SK-N-SH (cell line): ENCODE measurements at regions not wholly inside any gene's neighbourhood (a gene's known extent, or its start where the extent isn't known, plus 50 kb on each side); places are given as distances from the start of the nearest gene placed in this dataset.

ENCODE experiments used
- CTCF ChIA-PET: fragments of 300-600, 350-600 bp; formaldehyde crosslinking; extraction: SDS; loops from one replicate; lab custom pipeline; 2021; lab: Yijun Ruan, JAX
- POLR2A ChIA-PET: fragments of 350-600 bp; sonication (Branson Sonifier 250); formaldehyde crosslinking; extraction: SDS; loops from one replicate; lab custom pipeline; 2020; ENCODE audit warnings: antibody characterized with exemption, inconsistent platforms; lab: Yijun Ruan, JAX
- DNase-seq: peaks from one replicate; pipeline ENCODE4 v3.0.0; 2012
- H2AFZ ChIP-seq: fragments of 200-600 bp; sonication (generic); 2 replicates; pipeline ENCODE4 v1.8.1; 2016; ENCODE audit warnings: antibody characterized with exemption, mild to moderate bottlenecking, low read depth
- H3F3A ChIP-seq: fragments of 200-600 bp; sonication (generic); replicated peaks from 2 replicates; pipeline ENCODE3; 2016; ENCODE audit warnings: antibody characterized with exemption, mild to moderate bottlenecking; ENCODE audit not compliant: insufficient read depth
- H3K27ac ChIP-seq, 2 experiments: fragments of 200-500 bp in 1 of 2; fragments of 200-600 bp in 1 of 2; sonication (Bioruptor generic) in 1 of 2; sonication (generic), shearing (Covaris generic) in 1 of 2; 2 replicates each; pipeline versions ENCODE4 v1.5.1 to v1.6.1; 2014 to 2016; ENCODE audit warnings: low read depth in 2 of 2, inconsistent platforms in 1 of 2, low read length in 1 of 2, mild to moderate bottlenecking in 1 of 2, mixed read lengths in 1 of 2
- H3K27me3 ChIP-seq: fragments of 200-600 bp; sonication (generic), shearing (Covaris generic); 2 replicates; pipeline ENCODE4 v1.6.1; 2016; ENCODE audit warnings: mixed run types; ENCODE audit not compliant: insufficient read depth
- H3K36me3 ChIP-seq, 2 experiments: fragments of 200-500 bp in 1 of 2; fragments of 200-600 bp in 1 of 2; sonication (Bioruptor generic) in 1 of 2; sonication (generic) in 1 of 2; replicated peaks in 1 of 2; 2 replicates each; pipeline versions ENCODE3 to v1.5.1; 2014 to 2016; ENCODE audit warnings: low read length in 1 of 2, mild to moderate bottlenecking in 1 of 2; ENCODE audit not compliant: insufficient read depth in 2 of 2, control insufficient read depth in 1 of 2
- H3K4me1 ChIP-seq, 2 experiments: fragments of 200-500 bp in 1 of 2; fragments of 200-600 bp in 1 of 2; sonication (Bioruptor generic) in 1 of 2; sonication (generic), shearing (Covaris generic) in 1 of 2; 2 replicates each; pipeline versions ENCODE4 v1.5.1 to v1.6.1; 2014 to 2016; ENCODE audit warnings: low read depth in 1 of 2, low read length in 1 of 2, mixed run types in 1 of 2; ENCODE audit not compliant: insufficient read depth in 2 of 2, control insufficient read depth in 1 of 2
- H3K4me2 ChIP-seq: fragments of 200-600 bp; sonication (generic), shearing (Covaris generic); 2 replicates; pipeline ENCODE4 v1.6.1; 2017; ENCODE audit warnings: mixed run types
- H3K4me3 ChIP-seq, 2 experiments: fragments of 200-500 bp in 1 of 2; fragments of 200-600 bp in 1 of 2; sonication (Bioruptor generic) in 1 of 2; sonication (generic), shearing (Covaris generic) in 1 of 2; 2 replicates each; pipeline versions ENCODE4 v1.5.1 to v1.8.1; 2014 to 2016; ENCODE audit warnings: low read depth in 2 of 2, inconsistent platforms in 1 of 2, low read length in 1 of 2, mild to moderate bottlenecking in 1 of 2, mixed read lengths in 1 of 2, moderate library complexity in 1 of 2
- H3K79me2 ChIP-seq: fragments of 200-600 bp; sonication (generic); 2 replicates; pipeline ENCODE4 v1.8.1; 2017; ENCODE audit warnings: mild to moderate bottlenecking; ENCODE audit not compliant: insufficient read depth
- H3K9ac ChIP-seq: fragments of 200-600 bp; sonication (generic); 2 replicates; pipeline ENCODE4 v1.6.1; 2017; ENCODE audit warnings: mixed run types
- H3K9me2 ChIP-seq: fragments of 200-600 bp; sonication (generic); 2 replicates; pipeline ENCODE4 v1.6.1; 2017; ENCODE audit warnings: mixed run types
- H3K9me3 ChIP-seq: fragments of 200-600 bp; sonication (generic); 2 replicates; pipeline ENCODE4 v1.6.1; 2017; ENCODE audit warnings: mixed run types, mild to moderate bottlenecking, moderate library complexity
- H4K20me1 ChIP-seq: fragments of 200-600 bp; sonication (generic); 2 replicates; pipeline ENCODE4 v1.6.1; 2017; ENCODE audit warnings: mild to moderate bottlenecking, mixed run types; ENCODE audit not compliant: insufficient read depth
- CHD2 ChIP-seq: fragments of 150-350 bp; IDR thresholded peaks from 2 replicates; pipeline ENCODE4 v1.6.1; 2018; ENCODE audit warnings: low read length; ENCODE audit not compliant: partially characterized antibody
- CTCF ChIP-seq: fragments of 200-600 bp; sonication (generic); IDR thresholded peaks from 2 replicates; pipeline ENCODE4 v1.6.1; 2017; ENCODE audit warnings: antibody characterized with exemption, mild to moderate bottlenecking, moderate library complexity
- ELF1 ChIP-seq: IDR thresholded peaks from 2 replicates; pipeline ENCODE4 v1.4.0; 2012
- FOXM1 ChIP-seq: IDR thresholded peaks from 2 replicates; pipeline ENCODE4 v1.4.0; 2012; ENCODE audit warnings: low read depth, mild to moderate bottlenecking
- GABPA ChIP-seq: IDR thresholded peaks from 2 replicates; pipeline ENCODE4 v1.4.0; 2012; ENCODE audit warnings: low read depth, mild to moderate bottlenecking
- IRF3 ChIP-seq: fragments of 150-350 bp; IDR thresholded peaks from 2 replicates; pipeline ENCODE4 v1.6.1; 2016; ENCODE audit warnings: mild to moderate bottlenecking, low read depth, low read length
- JUND ChIP-seq: IDR thresholded peaks from 2 replicates; pipeline ENCODE4 v1.4.0; 2012
- MXI1 ChIP-seq: IDR thresholded peaks from 2 replicates; pipeline ENCODE4 v1.6.1; 2012; ENCODE audit warnings: mild to moderate bottlenecking, low read depth, low read length, improper control_type of control experiment
- NFIC ChIP-seq: IDR thresholded peaks from 2 replicates; pipeline ENCODE4 v1.4.0; 2012; ENCODE audit warnings: borderline replicate concordance
- RCOR1 ChIP-seq: fragments of 150-350 bp; IDR thresholded peaks from 2 replicates; pipeline ENCODE4 v1.6.1; 2017; ENCODE audit warnings: antibody characterized with exemption, low read length
- REST ChIP-seq: IDR thresholded peaks from 2 replicates; pipeline ENCODE4 v1.6.1; 2012; ENCODE audit warnings: mild to moderate bottlenecking, low read depth, low read length, moderate library complexity
- RFX5 ChIP-seq: IDR thresholded peaks from 2 replicates; pipeline ENCODE4 v1.6.1; 2012; ENCODE audit warnings: mild to moderate bottlenecking, improper control_type of control experiment, low read length
- RXRA ChIP-seq: IDR thresholded peaks from 2 replicates; pipeline ENCODE4 v1.4.0; 2012; ENCODE audit warnings: low read depth, mild to moderate bottlenecking, borderline replicate concordance
- SMC3 ChIP-seq: IDR thresholded peaks from 2 replicates; pipeline ENCODE4 v1.6.1; 2012; ENCODE audit warnings: low read depth, low read length, improper control_type of control experiment
- TAF1 ChIP-seq: IDR thresholded peaks from 2 replicates; pipeline ENCODE4 v1.6.1; 2012; ENCODE audit warnings: low read depth, mild to moderate bottlenecking, low read length, moderate library complexity, borderline replicate concordance
- TEAD4 ChIP-seq: IDR thresholded peaks from 2 replicates; pipeline ENCODE4 v1.4.0; 2012; ENCODE audit warnings: mild to moderate bottlenecking, borderline replicate concordance; ENCODE audit not compliant: insufficient read depth
- ZBTB33 ChIP-seq: IDR thresholded peaks from 2 replicates; pipeline ENCODE4 v1.4.0; 2012; ENCODE audit warnings: low read depth, borderline replicate concordance
- WGBS: methylation state at CpG from one replicate; pipeline ENCODE4 v1.1.6; 2017; ENCODE audit warnings: low lambda C conversion rate; 5-methylcytosine and 5-hydroxymethylcytosine counted together

GRCh38 chr21:38203229-38203628 lies 53.6 kb upstream of the KCNJ15 start:
- no peak for DNase-seq
- H3K4me3 ChIP-seq = no peak overlapping the region
- POLR2A ChIA-PET = no interaction called here
- no peak for TF ChIP-seq JUND
- TF ChIP-seq GABPA = no peak
- TF ChIP-seq RCOR1 = no peak
- no peak for TF ChIP-seq SMC3
- no peak for TF ChIP-seq RFX5
- TF ChIP-seq IRF3 = no peak
- no peak for TF ChIP-seq FOXM1
- TF ChIP-seq RXRA = no peak
- TF ChIP-seq NFIC = no peak
- no peak for TF ChIP-seq TEAD4
- TF ChIP-seq, all 33 proteins: peak for 0
- Histone ChIP-seq H3K9me3 (no peaks in the 10 kb centered on the region), H3K79me2 (no peaks in the 10 kb centered on the region), H3K4me1 (no peaks in the 10 kb centered on the region), H3F3A (no peaks in the 10 kb centered on the region), H3K9me2 (no peaks in the 10 kb centered on the region), H3K27ac (no peak overlapping the region), H3K9ac (no peak overlapping the region), H4K20me1 (no peaks in the 10 kb centered on the region), H3K36me3 (no peaks in the 10 kb centered on the region), H3K27me3 (no peaks in the 10 kb centered on the region; the same call in 1 of the 2 replicates), H3K4me2 (no peak overlapping the region), H2AFZ (no peak overlapping the region)
- CTCF ChIA-PET = interaction anchor here (0.8 to 1.7 kb wide), 2 partner anchors 153 to 490 kb away, joined by 3 to 4 read pairs; no protein-coding TSS in a partner anchor
- 19% methylated on average over 5 of the region's 7 CpGs for WGBS

GRCh38 chr21:38205940-38206339 lies 50.9 kb upstream of the KCNJ15 start:
- POLR2A ChIA-PET = no interaction called here

More at GRCh38 chr21:38205940-38206339, 50.9 kb upstream of the KCNJ15 start:
- Histone ChIP-seq H3K36me3 (no peaks in the 10 kb centered on the region), H3K4me3 (no peak overlapping the region), H3K79me2 (no peaks in the 10 kb centered on the region), H3F3A (no peaks in the 10 kb centered on the region), H4K20me1 (no peaks in the 10 kb centered on the region), H2AFZ (no peak overlapping the region), H3K9me2 (no peaks in the 10 kb centered on the region), H3K9me3 (no peaks in the 10 kb centered on the region), H3K27ac (no peak overlapping the region), H3K4me1 (no peaks in the 10 kb centered on the region), H3K9ac (no peak overlapping the region), H3K4me2 (no peak overlapping the region), H3K27me3 (no peaks in the 10 kb centered on the region; the same call in 1 of the 2 replicates)
- no peak for DNase-seq
- TF ChIP-seq GABPA (no peak), RFX5 (no peak), TEAD4 (no peak), RXRA (no peak), REST (no peak), CHD2 (no peak), CTCF (no peak), FOXM1 (no peak), ZBTB33 (no peak), TAF1 (no peak), ELF1 (no peak), MXI1 (no peak)
- WGBS = 63% methylated on average over 2 of the region's 5 CpGs
- CTCF ChIA-PET = no interaction called here
